GM10248 (cell line): ENCODE measurements at regions not wholly inside any gene's neighbourhood (a gene's known extent, or its start where the extent isn't known, plus 50 kb on each side); places are given as distances from the start of the nearest gene placed in this dataset.

Experiments
- CTCF ChIA-PET: fragments of 300-600 bp; sonication (Branson Sonifier 250); formaldehyde crosslinking; extraction: SDS; loops from one replicate; lab custom pipeline; 2021; ENCODE audit warnings: antibody characterized with exemption; lab: Yijun Ruan, JAX
- POLR2A ChIA-PET: fragments of 350-650 bp; sonication (Branson Sonifier 250); formaldehyde crosslinking; extraction: SDS; loops from one replicate; lab custom pipeline; 2020; ENCODE audit warnings: antibody characterized with exemption; lab: Yijun Ruan, JAX
- DNase-seq: peaks from one replicate; pipeline ENCODE4 v3.0.0; 2012; ENCODE audit errors: extremely low spot score
- CTCF ChIP-seq: IDR thresholded peaks from 2 replicates; pipeline ENCODE4 v1.5.1; 2012; ENCODE audit warnings: mild to moderate bottlenecking, low read depth; ENCODE audit errors: extremely low read depth, missing control alignments, control extremely low read depth

GRCh38 chrX:39922488-39922887, 175.3 kb downstream of the BCOR start:
- DNase-seq = no peak
- POLR2A ChIA-PET = no interaction called here
- no peak for TF ChIP-seq CTCF
- CTCF ChIA-PET = no interaction called here

GRCh38 chrX:39922926-39923325, 174.8 kb downstream of the BCOR start:
- ChIA-PET POLR2A (no interaction called here), CTCF (no interaction called here)
- TF ChIP-seq CTCF = no peak
- DNase-seq = no peak

- ChIA-PET POLR2A (no interaction called here), CTCF (no interaction called here)
- no peak for TF ChIP-seq CTCF
- DNase-seq = no peak
Measured at GRCh38 chrX:39927380-39927779, 170.4 kb downstream of the BCOR start.

GRCh38 chrX:39928704-39929378, 168.9 kb downstream of the BCOR start:
- no peak for TF ChIP-seq CTCF
- ChIA-PET POLR2A (no interaction called here), CTCF (no interaction called here)
- no peak for DNase-seq

GRCh38 chrX:39929379-39930025, 168.3 kb downstream of the BCOR start:
- DNase-seq = no peak
- POLR2A ChIA-PET = no interaction called here
- TF ChIP-seq CTCF = no peak
- CTCF ChIA-PET = no interaction called here

GRCh38 chrX:39930786-39931528, 166.8 kb downstream of the BCOR start:
- CTCF ChIA-PET = no interaction called here
- POLR2A ChIA-PET = no interaction called here
- DNase-seq = no peak
- TF ChIP-seq CTCF = no peak
